GM12878 (cell line): ENCODE measurements at regions not wholly inside any gene's neighbourhood (a gene's known extent, or its start where the extent isn't known, plus 50 kb on each side); places are given as distances from the start of the nearest gene placed in this dataset.

Source experiments
- BCL11A ChIP-seq: IDR thresholded peaks from 2 replicates; pipeline ENCODE4 v1.6.1; 2011; ENCODE audit warnings: low read depth, low read length
- CREB1 ChIP-seq: IDR thresholded peaks from 2 replicates; pipeline ENCODE4 v1.6.1; 2012; ENCODE audit warnings: low read depth, mild to moderate bottlenecking, inconsistent platforms
- CREM ChIP-seq: IDR thresholded peaks from 2 replicates; pipeline ENCODE4 v1.6.1; 2014; ENCODE audit warnings: antibody characterized with exemption, low read depth
- CTCF ChIP-seq, 3 experiments: IDR thresholded peaks in 2 of 3; conservative IDR thresholded peaks in 1 of 3; 2 replicates each; pipeline ENCODE4 v1.5.1; 2011; ENCODE audit warnings: low read depth in 3 of 3, low read length in 3 of 3, mild to moderate bottlenecking in 3 of 3, control low read depth in 2 of 3, moderate library complexity in 2 of 3, inconsistent platforms in 1 of 3, mixed read lengths in 1 of 3; ENCODE audit not compliant: control insufficient read depth in 2 of 3, insufficient read depth in 1 of 3; ENCODE audit errors: extremely low read depth in 1 of 3
- HDGF ChIP-seq: fragments of 450-650 bp; IDR thresholded peaks from 2 replicates; pipeline ENCODE4 v1.6.1; 2016; ENCODE audit warnings: antibody characterized with exemption
- POLR2A ChIP-seq: IDR thresholded peaks from 2 replicates; pipeline ENCODE4 v1.6.1; 2011; ENCODE audit warnings: low read depth, mild to moderate bottlenecking, low read length
- SMAD1 ChIP-seq: fragments of 450-650 bp; IDR thresholded peaks from 2 replicates; pipeline ENCODE4 v1.6.1; 2018; ENCODE audit warnings: mild to moderate bottlenecking, low read depth; ENCODE audit not compliant: partially characterized antibody
- SMC3 ChIP-seq: IDR thresholded peaks from 2 replicates; pipeline ENCODE4 v1.6.1; 2011; ENCODE audit warnings: low read length, improper control_type of control experiment, borderline replicate concordance

DNA sequence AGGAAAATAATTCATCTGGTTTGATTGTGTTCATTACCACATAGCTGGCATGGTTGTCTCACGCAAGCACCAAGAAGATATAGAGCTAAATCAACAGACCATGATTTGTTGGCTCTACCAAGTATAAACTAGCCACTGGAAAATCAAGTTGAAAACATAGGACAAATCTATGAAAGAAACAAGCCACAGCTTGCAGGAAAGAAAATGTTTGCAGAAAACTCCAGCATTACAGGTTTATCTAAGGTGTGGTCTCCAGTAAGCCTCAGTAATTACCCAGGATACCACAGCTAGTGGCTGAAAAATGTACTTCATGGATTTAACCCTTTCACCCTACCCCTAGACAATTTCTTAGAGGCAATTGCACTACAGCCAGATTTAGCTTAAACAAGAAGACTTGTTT is 340.6 kb downstream of the SOX2 start:
- TF ChIP-seq BCL11A, result no peak
- TF ChIP-seq SMC3, result no peak
- TF ChIP-seq SMAD1, result no peak
- no peak for TF ChIP-seq CREB1
- no peak for TF ChIP-seq HDGF
- no peak for TF ChIP-seq CTCF (IDR thresholded peaks at IDR 0.05 in 2 of 3, conservative IDR thresholded peaks at IDR 0.05 in 1 of 3; ENCODE audit: control insufficient read depth in 2 of 3, extremely low read depth in 1 of 3, insufficient read depth in 1 of 3, low read depth in 3 of 3, low read length in 3 of 3)
- TF ChIP-seq CREM, result no peak
- TF ChIP-seq POLR2A, result no peak
